Suppressor macrophage (primary cell): ENCODE measurements at regions not wholly inside any gene's neighbourhood (a gene's known extent, or its start where the extent isn't known, plus 50 kb on each side); places are given as distances from the start of the nearest gene placed in this dataset.

Experiments used
- DNase-seq, 4 experiments: peaks; one replicate each; pipeline ENCODE4 v3.0.0-alpha.2; 2020 to 2022

DNA sequence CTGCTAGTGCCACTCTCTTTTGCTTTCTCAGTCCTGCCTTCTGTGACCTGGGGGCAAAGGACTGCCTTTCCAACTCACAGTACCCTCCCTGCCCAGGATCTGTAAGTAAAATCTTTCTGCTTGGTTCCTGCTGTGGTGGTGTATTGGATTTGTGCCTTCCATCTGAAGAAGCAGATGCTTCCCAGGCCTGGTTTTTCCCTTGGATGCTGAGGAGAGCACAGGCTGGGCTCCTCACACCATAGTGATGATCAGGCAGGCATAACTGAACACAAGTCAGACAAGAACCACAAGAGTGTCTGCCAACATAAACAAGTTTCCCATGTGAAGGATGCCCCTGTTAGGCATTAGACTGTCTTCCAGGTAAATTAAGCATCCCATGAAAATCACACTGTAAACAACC is 121.3 kb upstream of the NRXN1 start:
- no peak for DNase-seq

GRCh38 chr2:51151490-51152140 is 119.7 kb upstream of the NRXN1 start:
- no peak for DNase-seq

- no peak for DNase-seq
Measured at GRCh38 chr2:51149725-51150124, 117.8 kb upstream of the NRXN1 start.

DNA sequence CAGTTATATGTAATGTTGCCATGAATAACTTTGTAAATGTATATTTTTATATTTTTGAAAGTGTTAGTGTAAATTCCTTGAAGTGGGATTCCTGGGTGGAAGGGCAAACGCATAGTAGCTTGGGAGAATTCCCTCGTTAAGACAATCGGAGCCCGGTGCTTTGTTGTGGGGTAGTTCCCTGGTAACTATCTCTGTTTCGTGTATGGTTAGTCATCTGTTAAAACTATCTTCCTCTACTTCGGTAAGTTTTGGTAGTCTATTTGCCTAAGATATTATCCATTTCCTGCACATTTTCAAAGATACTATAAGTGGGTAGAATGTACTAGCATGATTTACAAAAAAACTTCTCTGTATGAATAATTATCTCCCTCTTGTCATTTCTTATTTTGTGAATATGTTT is 113.8 kb upstream of the NRXN1 start:
- DNase-seq: no peak

DNA sequence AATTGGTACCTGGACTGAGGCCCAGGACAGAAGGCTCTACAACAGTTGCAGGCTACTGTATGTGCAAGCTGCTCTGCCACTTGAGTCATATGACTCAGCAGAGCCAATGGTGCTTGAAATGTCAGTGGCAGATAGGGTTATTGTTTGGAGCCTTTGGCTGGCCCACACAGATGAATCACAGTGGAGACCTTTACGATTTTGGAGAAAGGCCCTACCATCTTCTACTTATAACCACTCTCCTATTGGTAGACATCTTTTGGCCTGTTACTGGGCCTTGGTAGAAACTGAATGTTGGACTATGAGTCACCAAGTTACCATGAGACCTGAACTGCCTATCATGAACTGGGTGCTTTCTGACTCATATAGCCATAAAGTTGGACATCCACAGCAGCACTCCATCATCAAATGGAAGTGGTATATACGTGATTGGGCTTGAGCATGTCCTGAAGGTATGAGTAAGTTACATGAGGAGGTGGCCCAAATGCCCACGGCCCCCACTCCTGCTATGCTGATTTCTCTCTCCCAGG is 88.9 kb upstream of the NRXN1 start:
- no peak for DNase-seq

DNA sequence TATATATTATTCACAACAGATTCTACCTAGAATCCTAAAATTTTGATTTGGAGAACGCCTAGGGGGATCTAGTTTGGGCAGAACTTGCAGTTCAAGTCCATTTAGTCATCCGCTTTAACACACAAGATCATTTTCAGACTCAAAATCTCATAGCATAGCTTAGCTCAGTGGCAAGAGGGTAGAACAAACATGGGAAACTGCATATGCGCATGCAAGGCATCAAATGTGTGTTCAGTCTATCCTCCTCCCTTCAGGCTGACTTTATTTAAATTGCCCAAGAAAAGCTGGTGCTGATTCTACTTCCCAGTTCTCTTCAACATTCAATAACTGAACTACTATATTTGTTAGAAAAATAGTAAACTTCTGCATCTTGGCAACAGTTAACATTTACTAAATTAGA is 79.6 kb upstream of the NRXN1 start:
- no peak for DNase-seq

DNA sequence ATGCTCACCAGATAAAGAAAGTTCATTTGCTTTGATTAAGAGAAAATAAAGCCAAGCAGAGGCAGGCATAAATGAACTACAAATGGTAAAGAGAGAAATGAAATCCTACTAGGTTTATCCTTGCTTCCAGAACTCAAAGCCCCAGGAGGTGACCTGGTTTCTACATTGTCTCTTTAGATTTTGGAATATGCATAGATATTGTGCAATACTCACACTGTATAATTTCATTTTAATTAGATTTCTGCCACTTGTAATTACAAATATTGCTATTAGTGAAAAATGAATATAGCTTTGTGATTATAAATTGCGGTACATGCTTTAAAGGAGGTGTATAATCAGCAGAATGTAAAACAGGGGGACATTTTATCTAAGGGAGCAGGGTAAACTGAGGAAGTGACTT is 76.9 kb upstream of the NRXN1 start:
- DNase-seq: no peak

DNA sequence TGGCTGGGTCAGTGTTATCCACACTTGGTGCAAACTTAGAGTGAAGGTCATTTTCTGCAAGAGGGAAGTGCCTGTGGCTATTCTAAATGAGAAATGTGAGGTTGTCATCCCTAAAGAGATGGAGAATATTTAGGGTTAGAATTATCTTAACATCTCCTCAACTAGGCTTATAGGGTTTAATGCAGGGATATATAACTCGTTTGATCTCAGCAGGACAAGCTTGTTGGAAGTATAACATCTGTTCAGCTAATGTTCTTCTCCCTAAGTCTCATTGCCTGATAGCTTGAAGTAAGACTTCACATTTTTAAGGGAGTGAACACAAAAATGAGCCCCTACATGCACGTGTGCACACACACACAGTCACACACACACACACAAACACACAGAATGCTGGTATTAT is 75.9 kb upstream of the NRXN1 start:
- no peak for DNase-seq

GRCh38 chr2:51105811-51106210 is 73.9 kb upstream of the NRXN1 start:
- no peak for DNase-seq

- DNase-seq: no peak
Measured at GRCh38 chr2:51103205-51103604, 71.3 kb upstream of the NRXN1 start.

DNA sequence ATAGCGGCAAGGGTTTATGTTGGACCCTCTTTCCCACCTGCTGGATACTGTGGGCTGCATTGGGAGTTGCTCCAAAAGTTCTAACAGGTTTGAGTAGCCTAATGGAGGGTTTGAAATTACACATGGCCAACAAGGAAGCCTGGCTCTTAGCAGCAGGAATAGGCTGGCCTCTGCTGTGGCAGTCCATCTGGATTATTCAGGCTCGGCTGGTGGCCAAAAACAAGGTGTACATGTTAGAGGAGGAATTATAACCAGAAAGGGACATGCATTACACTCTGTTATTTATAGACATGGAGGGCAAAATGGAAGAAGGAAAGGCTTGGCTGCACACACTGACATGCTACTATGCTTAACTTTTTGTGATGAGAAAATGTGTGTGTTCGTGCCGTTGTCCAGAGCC is 61.1 kb upstream of the NRXN1 start:
- DNase-seq: no peak

GRCh38 chr2:51085420-51086068 is 53.6 kb upstream of the NRXN1 start:
- DNase-seq: no peak

GRCh38 chr2:51084750-51085149 is 52.8 kb upstream of the NRXN1 start:
- no peak for DNase-seq
